ENCODE measurements at regions not wholly inside any gene's neighbourhood (a gene's known extent, or its start where the extent isn't known, plus 50 kb on each side); places are given as distances from the start of the nearest gene placed in this dataset.

GRCh38 chr5:128631771-128632170 is 93.7 kb upstream of the FBN2 start:
- peaks cover 12% of the 10 kb centered on the region for H3K4me1 ChIP-seq (ENCODE audit: control insufficient read depth, extremely low read depth, insufficient read depth, low read length)
- no peak for TF ChIP-seq POLR2A (IDR thresholded peaks at IDR 0.05; ENCODE audit: low read depth, low read length)
- no peak for TF ChIP-seq MYC (IDR thresholded peaks at IDR 0.05; ENCODE audit: low read depth, low read length)
- no peak for TF ChIP-seq POLR2AphosphoS5 (IDR thresholded peaks at IDR 0.05; ENCODE audit: insufficient read depth, low read depth, low read length)
- no peak for TF ChIP-seq MAX (IDR thresholded peaks at IDR 0.05; ENCODE audit: insufficient read depth, insufficient read length)
- no peak for TF ChIP-seq CTCF (IDR thresholded peaks at IDR 0.05; ENCODE audit: extremely low read depth in 1 of 2, insufficient read depth in 1 of 2, low read depth in 1 of 2, low read length in 2 of 2)
- TF ChIP-seq JUN (IDR thresholded peaks at IDR 0.05; ENCODE audit: borderline replicate concordance, insufficient read depth, insufficient read length, low read depth), result no peak
- TF ChIP-seq EZH2 (IDR thresholded peaks at IDR 0.05; ENCODE audit: borderline replicate concordance, low read depth, low read length, severe bottlenecking), result no peak
- no peak for TF ChIP-seq GATA2 (IDR thresholded peaks at IDR 0.05; ENCODE audit: insufficient read depth, insufficient read length, low read depth, low read length)
- TF ChIP-seq FOS (IDR thresholded peaks at IDR 0.05; ENCODE audit: borderline replicate concordance, insufficient read depth, low read length), result no peak
- dilution Hi-C loops (cut with MboI; ENCODE audit: extremely low pct_ligation_motif_present, low sequenced_read_pairs) (no loop called here), intact Hi-C loops (cut with micrococcal nuclease) (no loop called here)
- no peaks in the 10 kb centered on the region for H3K36me3 ChIP-seq (ENCODE audit: control insufficient read depth in 2 of 2, extremely low read depth in 1 of 2, insufficient read depth in 2 of 2, low read length in 2 of 2)
- H3K27ac ChIP-seq (ENCODE audit: insufficient read depth, low read depth, low read length), result peak overlapping the region; percentile 41
- H3K9me3 ChIP-seq (replicated peaks; ENCODE audit: control insufficient read depth, insufficient read depth, low read length), result no peaks in the 10 kb centered on the region
- H3K27me3 ChIP-seq (ENCODE audit: control insufficient read depth in 2 of 2, insufficient read depth in 2 of 2, low read length in 2 of 2), result no peaks in the 10 kb centered on the region
- H3K9ac ChIP-seq (replicated peaks; ENCODE audit: extremely low read depth, insufficient read depth, low read length), result no peak overlapping the region
- TSS peak; percentile 97 for BruUV-seq (replicated peaks)
- H3K79me2 ChIP-seq (ENCODE audit: control insufficient read depth, insufficient read depth, low read length), result no peaks in the 10 kb centered on the region
- ChIA-PET POLR2A (no interaction called here), CTCF (interaction anchor here (2.8 kb wide), 1 partner anchor 13 kb away, joined by 8 read pairs; no protein-coding TSS in a partner anchor)
- peak overlapping the region; percentile 34 for H3K4me2 ChIP-seq (ENCODE audit: insufficient read depth, low read length)
- no peak for DNase-seq (ENCODE audit: low read depth, low spot score)
- no peak overlapping the region for H3K4me3 ChIP-seq (replicated peaks in 1 of 3; ENCODE audit: insufficient read depth in 1 of 3, low read depth in 1 of 3, low read length in 3 of 3)
- no peaks in the 10 kb centered on the region for H3K9me1 ChIP-seq (replicated peaks; ENCODE audit: control insufficient read depth, extremely low read depth, insufficient read depth, low read length)
- no peaks in the 10 kb centered on the region for H4K20me1 ChIP-seq (replicated peaks; ENCODE audit: control insufficient read depth, extremely low read depth, insufficient read depth, low read length)
- peak overlapping the region; percentile 82 for H2AFZ ChIP-seq (ENCODE audit: low read depth, low read length)
- FAIRE-seq, result no peak

Measured in endothelial cell of umbilical vein (primary cell).